ENCODE measurements at regions not wholly inside any gene's neighbourhood (a gene's known extent, or its start where the extent isn't known, plus 50 kb on each side); places are given as distances from the start of the nearest gene placed in this dataset.

GRCh38 chr17:79332011-79332554 is 257.5 kb downstream of the ENGASE start:
- Histone ChIP-seq H3K4me3 (replicated peaks in 1 of 2; ENCODE audit: low read depth in 1 of 2, low read length in 2 of 2) (no peak overlapping the region), H3K79me2 (ENCODE audit: insufficient read depth, low read length) (no peaks in the 10 kb centered on the region), H2AFZ (ENCODE audit: low read depth, low read length, poor library complexity, severe bottlenecking) (no peak overlapping the region), H3K4me1 (ENCODE audit: control insufficient read depth in 1 of 2, insufficient read depth in 2 of 2, low read length in 2 of 2) (no peaks in the 10 kb centered on the region), H3K27me3 (ENCODE audit: insufficient read depth, low read length) (peaks cover 87% of the 10 kb centered on the region), H3K27ac (ENCODE audit: low read depth, low read length) (no peak overlapping the region), H3K9ac (ENCODE audit: low read length) (no peak overlapping the region), H3K4me2 (ENCODE audit: low read length) (no peak overlapping the region), H3K9me3 (ENCODE audit: control insufficient read depth in 1 of 2, insufficient read depth in 1 of 2, low read depth in 1 of 2, low read length in 2 of 2) (no peaks in the 10 kb centered on the region), H3K36me3 (ENCODE audit: control insufficient read depth in 1 of 2, insufficient read depth in 2 of 2, low read length in 2 of 2) (no peaks in the 10 kb centered on the region), H4K20me1 (ENCODE audit: insufficient read depth) (no peaks in the 10 kb centered on the region), H3K9me2 (ENCODE audit: insufficient read depth) (no peaks in the 10 kb centered on the region)
- DNase-seq (ENCODE audit: low read depth, low spot score) (no peak), ATAC-seq (no peak)
- POLR2A ChIA-PET, result no interaction called here
- TF ChIP-seq SP1 (IDR thresholded peaks at IDR 0.05; ENCODE audit: low read depth), result no peak
- no TSS peak for BruUV-seq (replicated peaks)
- intact Hi-C loops (cut with micrococcal nuclease), result no loop called here
- RAD21 ChIA-PET (ENCODE audit: low non-redundant PET in 1 of 2, low total read pairs in 2 of 2, uncharacterized antibody in 2 of 2, unreplicated experiment in 2 of 2), result no interaction called here
- CTCF ChIA-PET, result no interaction called here

- H3K4me1 ChIP-seq (ENCODE audit: control insufficient read depth in 1 of 2, insufficient read depth in 2 of 2, low read length in 2 of 2), result no peaks in the 10 kb centered on the region
- peaks cover 87% of the 10 kb centered on the region for H3K27me3 ChIP-seq (ENCODE audit: insufficient read depth, low read length)
- H3K9me2 ChIP-seq (ENCODE audit: insufficient read depth), result no peaks in the 10 kb centered on the region
- POLR2A ChIA-PET, result no interaction called here
- no peak overlapping the region for H3K9ac ChIP-seq (ENCODE audit: low read length)
- no peak overlapping the region for H2AFZ ChIP-seq (ENCODE audit: low read depth, low read length, poor library complexity, severe bottlenecking)
- no peaks in the 10 kb centered on the region for H3K9me3 ChIP-seq (ENCODE audit: control insufficient read depth in 1 of 2, insufficient read depth in 1 of 2, low read depth in 1 of 2, low read length in 2 of 2)
- H3K4me3 ChIP-seq (replicated peaks in 1 of 2; ENCODE audit: low read depth in 1 of 2, low read length in 2 of 2), result no peak overlapping the region
- no peak for DNase-seq (ENCODE audit: low read depth, low spot score)
- H4K20me1 ChIP-seq (ENCODE audit: insufficient read depth), result no peaks in the 10 kb centered on the region
- TF ChIP-seq ELF1 (IDR thresholded peaks at IDR 0.05; ENCODE audit: borderline replicate concordance, low read depth) (no peak), CBX3 (IDR thresholded peaks at IDR 0.05; ENCODE audit: low read depth) (no peak), JUND (IDR thresholded peaks at IDR 0.05) (no peak), SRF (IDR thresholded peaks at IDR 0.05; ENCODE audit: low read depth) (no peak), TCF7L2 (IDR thresholded peaks at IDR 0.05; ENCODE audit: borderline replicate concordance, extremely low read depth, insufficient read depth, insufficient read length) (no peak)
- ATAC-seq, result no peak
- H3K36me3 ChIP-seq (ENCODE audit: control insufficient read depth in 1 of 2, insufficient read depth in 2 of 2, low read length in 2 of 2), result no peaks in the 10 kb centered on the region
- H3K27ac ChIP-seq (ENCODE audit: low read depth, low read length), result no peak overlapping the region
- RAD21 ChIA-PET (ENCODE audit: low non-redundant PET in 1 of 2, low total read pairs in 2 of 2, uncharacterized antibody in 2 of 2, unreplicated experiment in 2 of 2), result no interaction called here
- no peaks in the 10 kb centered on the region for H3K79me2 ChIP-seq (ENCODE audit: insufficient read depth, low read length)
- CTCF ChIA-PET, result no interaction called here
- BruUV-seq (replicated peaks), result no TSS peak
- intact Hi-C loops (cut with micrococcal nuclease), result no loop called here
- H3K4me2 ChIP-seq (ENCODE audit: low read length), result no peak overlapping the region
These were observed 256.9 kb downstream of the ENGASE start for GRCh38 chr17:79331492-79331891.
